GM18505 (cell line): ENCODE measurements at regions not wholly inside any gene's neighbourhood (a gene's known extent, or its start where the extent isn't known, plus 50 kb on each side); places are given as distances from the start of the nearest gene placed in this dataset.
A peak's percentile ranks its signal among the peaks of the same experiment; 100 is the strongest.

ENCODE experiments used
- ATAC-seq: cut with Tn5 transposase; IDR thresholded peaks from one replicate; pipeline ENCODE4 v1.9.1; 2021; ENCODE audit not compliant: unreplicated experiment
- POLR2A ChIP-seq: IDR thresholded peaks from 4 replicates; pipeline ENCODE4 v1.6.1; 2011; ENCODE audit warnings: borderline replicate concordance; ENCODE audit not compliant: insufficient read depth, insufficient read length; ENCODE audit errors: extremely low read depth

GRCh38 chr10:105968666-105969065, 1195.8 kb downstream of the SORCS1 start:
- no peak for TF ChIP-seq POLR2A
- ATAC-seq = no peak

- no peak for TF ChIP-seq POLR2A
- ATAC-seq = no peak
These were observed 1197.2 kb downstream of the SORCS1 start for GRCh38 chr10:105967256-105967655.

- ATAC-seq = no peak
- TF ChIP-seq POLR2A = no peak
These were observed 1199.4 kb downstream of the SORCS1 start for GRCh38 chr10:105965141-105965540.

- ATAC-seq = no peak
- no peak for TF ChIP-seq POLR2A
These were observed 1200.5 kb downstream of the SORCS1 start for GRCh38 chr10:105964009-105964408.

GRCh38 chr10:105963334-105963884, 1201.1 kb downstream of the SORCS1 start:
- no peak for ATAC-seq
- no peak for TF ChIP-seq POLR2A

- no peak for TF ChIP-seq POLR2A
- no peak for ATAC-seq
These were observed 1208.0 kb downstream of the SORCS1 start for GRCh38 chr10:105956550-105956949.

GRCh38 chr10:105953861-105954260, 1210.6 kb downstream of the SORCS1 start:
- no peak for ATAC-seq
- no peak for TF ChIP-seq POLR2A

GRCh38 chr10:105953056-105953455, 1211.5 kb downstream of the SORCS1 start:
- no peak for TF ChIP-seq POLR2A

GRCh38 chr10:105952153-105952552, 1212.4 kb downstream of the SORCS1 start:
- ATAC-seq = peak; percentile 93
- TF ChIP-seq POLR2A = no peak

More at GRCh38 chr10:105953056-105953455, 1211.5 kb downstream of the SORCS1 start:
- no peak for ATAC-seq

- peak; percentile 63 for ATAC-seq
- TF ChIP-seq POLR2A = no peak
These were observed 1214.1 kb downstream of the SORCS1 start for GRCh38 chr10:105950410-105950809.

GRCh38 chr10:105949721-105950120, 1214.8 kb downstream of the SORCS1 start:
- no peak for ATAC-seq
- TF ChIP-seq POLR2A = no peak

- TF ChIP-seq POLR2A = no peak
- no peak for ATAC-seq
These were observed 1239.3 kb downstream of the SORCS1 start for GRCh38 chr10:105925045-105925785.

GRCh38 chr10:105921348-105921747, 1243.2 kb downstream of the SORCS1 start:
- TF ChIP-seq POLR2A = no peak
- no peak for ATAC-seq

- no peak for TF ChIP-seq POLR2A
- ATAC-seq = no peak
These were observed 1250.1 kb downstream of the SORCS1 start for GRCh38 chr10:105914432-105914831.
